ENCODE measurements at regions not wholly inside any gene's neighbourhood (a gene's known extent, or its start where the extent isn't known, plus 50 kb on each side); places are given as distances from the start of the nearest gene placed in this dataset.

- peaks cover 8% of the 10 kb centered on the region for H3K4me1 ChIP-seq (ENCODE audit: control insufficient read depth, low read depth, low read length)
- peak overlapping the region; percentile 44 for H4K5ac ChIP-seq (ENCODE audit: low read length)
- no CpG with 5 or more reads among the region's 11 CpGs for WGBS (ENCODE audit: extremely low coverage, insufficient coverage, low lambda C conversion rate)
- H3K27ac ChIP-seq (ENCODE audit: low read depth, low read length): peak overlapping the region; percentile 59
- H3K4me2 ChIP-seq (ENCODE audit: low read length): no peak overlapping the region
- H2BK120ac ChIP-seq (ENCODE audit: low read depth, low read length): peak overlapping the region; percentile 69
- H4K8ac ChIP-seq (ENCODE audit: low read depth, low read length): no peak overlapping the region
- H3K18ac ChIP-seq (ENCODE audit: low read length): peak overlapping the region; percentile 89
- peak overlapping the region; percentile 4 for H2BK15ac ChIP-seq (replicated peaks; ENCODE audit: low read depth)
- H3K4ac ChIP-seq (ENCODE audit: low read depth, low read length): peak overlapping the region; percentile 82
- H3K4me3 ChIP-seq (ENCODE audit: low read length): no peak overlapping the region
- H2BK5ac ChIP-seq (ENCODE audit: low read length): peak overlapping the region; percentile 36
- H3K56ac ChIP-seq (ENCODE audit: low read length): peak overlapping the region; percentile 79
- H3K36me3 ChIP-seq (ENCODE audit: control insufficient read depth, insufficient read depth, low read length): no peaks in the 10 kb centered on the region
- H2AK5ac ChIP-seq (ENCODE audit: low read length): no peak overlapping the region
- H3K27me3 ChIP-seq (ENCODE audit: insufficient read depth, low read length, poor library complexity): no peaks in the 10 kb centered on the region
- no peak overlapping the region for H3K23ac ChIP-seq (ENCODE audit: low read length)
- no peaks in the 10 kb centered on the region for H3K79me1 ChIP-seq (ENCODE audit: low read length)
- peak overlapping the region; percentile 21 for H3K9ac ChIP-seq (ENCODE audit: low read length)
- DNase-seq: no peak
- no peaks in the 10 kb centered on the region for H3K79me2 ChIP-seq (ENCODE audit: control insufficient read depth, insufficient read depth, low read length)
Measured at GRCh38 chr2:207472343-207473048, 57.3 kb upstream of the CREB1 start.

GRCh38 chr2:207473049-207473930, 56.5 kb upstream of the CREB1 start:
- peak overlapping the region; percentile 79 for H3K56ac ChIP-seq (ENCODE audit: low read length)
- H3K9ac ChIP-seq (ENCODE audit: low read length): peak overlapping the region; percentile 21
- peak; percentile 93 for DNase-seq
- H2BK15ac ChIP-seq (replicated peaks; ENCODE audit: low read depth): peak overlapping the region; percentile 11
- WGBS (ENCODE audit: extremely low coverage, insufficient coverage, low lambda C conversion rate): no CpG with 5 or more reads among the region's 9 CpGs
- H3K79me1 ChIP-seq (ENCODE audit: low read length): no peaks in the 10 kb centered on the region
- peak overlapping the region; percentile 67 for H3K27ac ChIP-seq (ENCODE audit: low read depth, low read length)
- peak overlapping the region; percentile 82 for H3K4ac ChIP-seq (ENCODE audit: low read depth, low read length)
- peak overlapping the region; percentile 44 for H4K5ac ChIP-seq (ENCODE audit: low read length)
- H3K27me3 ChIP-seq (ENCODE audit: insufficient read depth, low read length, poor library complexity): no peaks in the 10 kb centered on the region
- H4K8ac ChIP-seq (ENCODE audit: low read depth, low read length): no peak overlapping the region
- peak overlapping the region; percentile 89 for H3K18ac ChIP-seq (ENCODE audit: low read length)
- H3K79me2 ChIP-seq (ENCODE audit: control insufficient read depth, insufficient read depth, low read length): no peaks in the 10 kb centered on the region
- H2AK5ac ChIP-seq (ENCODE audit: low read length): no peak overlapping the region
- H3K23ac ChIP-seq (ENCODE audit: low read length): no peak overlapping the region
- peaks cover 8% of the 10 kb centered on the region for H3K4me1 ChIP-seq (ENCODE audit: control insufficient read depth, low read depth, low read length)
- no peak overlapping the region for H3K4me3 ChIP-seq (ENCODE audit: low read length)
- peak overlapping the region; percentile 78 for H2BK120ac ChIP-seq (ENCODE audit: low read depth, low read length)
- no peak overlapping the region for H3K4me2 ChIP-seq (ENCODE audit: low read length)
- no peaks in the 10 kb centered on the region for H3K36me3 ChIP-seq (ENCODE audit: control insufficient read depth, insufficient read depth, low read length)
- peak overlapping the region; percentile 76 for H2BK5ac ChIP-seq (ENCODE audit: low read length)

GRCh38 chr2:207473931-207474235, 55.9 kb upstream of the CREB1 start:
- peak overlapping the region; percentile 78 for H2BK120ac ChIP-seq (ENCODE audit: low read depth, low read length)
- H3K4me1 ChIP-seq (ENCODE audit: control insufficient read depth, low read depth, low read length): peaks cover 8% of the 10 kb centered on the region
- H3K4me2 ChIP-seq (ENCODE audit: low read length): no peak overlapping the region
- H3K27me3 ChIP-seq (ENCODE audit: insufficient read depth, low read length, poor library complexity): no peaks in the 10 kb centered on the region
- no peak overlapping the region for H4K8ac ChIP-seq (ENCODE audit: low read depth, low read length)
- no peak overlapping the region for H4K5ac ChIP-seq (ENCODE audit: low read length)
- peak overlapping the region; percentile 67 for H3K27ac ChIP-seq (ENCODE audit: low read depth, low read length)
- H3K56ac ChIP-seq (ENCODE audit: low read length): peak overlapping the region; percentile 47
- no peaks in the 10 kb centered on the region for H3K79me2 ChIP-seq (ENCODE audit: control insufficient read depth, insufficient read depth, low read length)
- peak overlapping the region; percentile 70 for H3K18ac ChIP-seq (ENCODE audit: low read length)
- peak overlapping the region; percentile 11 for H2BK15ac ChIP-seq (replicated peaks; ENCODE audit: low read depth)
- H2AK5ac ChIP-seq (ENCODE audit: low read length): no peak overlapping the region
- H3K36me3 ChIP-seq (ENCODE audit: control insufficient read depth, insufficient read depth, low read length): no peaks in the 10 kb centered on the region
- no peak overlapping the region for H3K4me3 ChIP-seq (ENCODE audit: low read length)
- peak overlapping the region; percentile 17 for H3K9ac ChIP-seq (ENCODE audit: low read length)
- no peaks in the 10 kb centered on the region for H3K79me1 ChIP-seq (ENCODE audit: low read length)
- no peak for DNase-seq
- peak overlapping the region; percentile 59 for H3K4ac ChIP-seq (ENCODE audit: low read depth, low read length)
- no peak overlapping the region for H3K23ac ChIP-seq (ENCODE audit: low read length)
- WGBS (ENCODE audit: extremely low coverage, insufficient coverage, low lambda C conversion rate): no CpG with 5 or more reads among the region's 5 CpGs
- peak overlapping the region; percentile 76 for H2BK5ac ChIP-seq (ENCODE audit: low read length)

GRCh38 chr2:207474863-207475485, 54.8 kb upstream of the CREB1 start:
- H2BK120ac ChIP-seq (ENCODE audit: low read depth, low read length): no peak overlapping the region
- H3K9ac ChIP-seq (ENCODE audit: low read length): no peak overlapping the region
- H2BK15ac ChIP-seq (replicated peaks; ENCODE audit: low read depth): no peak overlapping the region
- H3K4me2 ChIP-seq (ENCODE audit: low read length): no peak overlapping the region
- DNase-seq: peak; percentile 61
- no peak overlapping the region for H3K4me3 ChIP-seq (ENCODE audit: low read length)
- H3K79me2 ChIP-seq (ENCODE audit: control insufficient read depth, insufficient read depth, low read length): no peaks in the 10 kb centered on the region
- H4K8ac ChIP-seq (ENCODE audit: low read depth, low read length): no peak overlapping the region
- no CpG with 5 or more reads among the region's 13 CpGs for WGBS (ENCODE audit: extremely low coverage, insufficient coverage, low lambda C conversion rate)
- no peak overlapping the region for H3K4ac ChIP-seq (ENCODE audit: low read depth, low read length)
- no peak overlapping the region for H3K23ac ChIP-seq (ENCODE audit: low read length)
- no peak overlapping the region for H2AK5ac ChIP-seq (ENCODE audit: low read length)
- H2BK5ac ChIP-seq (ENCODE audit: low read length): no peak overlapping the region
- no peaks in the 10 kb centered on the region for H3K79me1 ChIP-seq (ENCODE audit: low read length)
- no peaks in the 10 kb centered on the region for H3K36me3 ChIP-seq (ENCODE audit: control insufficient read depth, insufficient read depth, low read length)
- H3K27me3 ChIP-seq (ENCODE audit: insufficient read depth, low read length, poor library complexity): no peaks in the 10 kb centered on the region
- no peak overlapping the region for H4K5ac ChIP-seq (ENCODE audit: low read length)
- peaks cover 8% of the 10 kb centered on the region for H3K4me1 ChIP-seq (ENCODE audit: control insufficient read depth, low read depth, low read length)
- no peak overlapping the region for H3K27ac ChIP-seq (ENCODE audit: low read depth, low read length)
- H3K56ac ChIP-seq (ENCODE audit: low read length): no peak overlapping the region
- no peak overlapping the region for H3K18ac ChIP-seq (ENCODE audit: low read length)

- Histone ChIP-seq H2BK120ac (ENCODE audit: low read depth, low read length) (no peak overlapping the region), H3K4me1 (ENCODE audit: control insufficient read depth, low read depth, low read length) (peaks cover 8% of the 10 kb centered on the region), H3K4me3 (ENCODE audit: low read length) (no peak overlapping the region), H3K27me3 (ENCODE audit: insufficient read depth, low read length, poor library complexity) (no peaks in the 10 kb centered on the region), H2BK15ac (replicated peaks; ENCODE audit: low read depth) (no peak overlapping the region), H3K4ac (ENCODE audit: low read depth, low read length) (no peak overlapping the region), H4K8ac (ENCODE audit: low read depth, low read length) (no peak overlapping the region), H4K5ac (ENCODE audit: low read length) (no peak overlapping the region), H3K18ac (ENCODE audit: low read length) (no peak overlapping the region), H3K79me2 (ENCODE audit: control insufficient read depth, insufficient read depth, low read length) (no peaks in the 10 kb centered on the region), H2AK5ac (ENCODE audit: low read length) (no peak overlapping the region), H3K4me2 (ENCODE audit: low read length) (no peak overlapping the region), H3K9ac (ENCODE audit: low read length) (no peak overlapping the region), H3K36me3 (ENCODE audit: control insufficient read depth, insufficient read depth, low read length) (no peaks in the 10 kb centered on the region), H3K56ac (ENCODE audit: low read length) (no peak overlapping the region), H2BK5ac (ENCODE audit: low read length) (no peak overlapping the region), H3K27ac (ENCODE audit: low read depth, low read length) (no peak overlapping the region), H3K23ac (ENCODE audit: low read length) (no peak overlapping the region), H3K79me1 (ENCODE audit: low read length) (no peaks in the 10 kb centered on the region)
- no CpG with 5 or more reads among the region's 3 CpGs for WGBS (ENCODE audit: extremely low coverage, insufficient coverage, low lambda C conversion rate)
- no peak for DNase-seq
Measured at GRCh38 chr2:207475546-207475945, 54.2 kb upstream of the CREB1 start.

All from mesendoderm (in vitro differentiated cells).